ENCODE measurements at regions not wholly inside any gene's neighbourhood (a gene's known extent, or its start where the extent isn't known, plus 50 kb on each side); places are given as distances from the start of the nearest gene placed in this dataset.

DNA sequence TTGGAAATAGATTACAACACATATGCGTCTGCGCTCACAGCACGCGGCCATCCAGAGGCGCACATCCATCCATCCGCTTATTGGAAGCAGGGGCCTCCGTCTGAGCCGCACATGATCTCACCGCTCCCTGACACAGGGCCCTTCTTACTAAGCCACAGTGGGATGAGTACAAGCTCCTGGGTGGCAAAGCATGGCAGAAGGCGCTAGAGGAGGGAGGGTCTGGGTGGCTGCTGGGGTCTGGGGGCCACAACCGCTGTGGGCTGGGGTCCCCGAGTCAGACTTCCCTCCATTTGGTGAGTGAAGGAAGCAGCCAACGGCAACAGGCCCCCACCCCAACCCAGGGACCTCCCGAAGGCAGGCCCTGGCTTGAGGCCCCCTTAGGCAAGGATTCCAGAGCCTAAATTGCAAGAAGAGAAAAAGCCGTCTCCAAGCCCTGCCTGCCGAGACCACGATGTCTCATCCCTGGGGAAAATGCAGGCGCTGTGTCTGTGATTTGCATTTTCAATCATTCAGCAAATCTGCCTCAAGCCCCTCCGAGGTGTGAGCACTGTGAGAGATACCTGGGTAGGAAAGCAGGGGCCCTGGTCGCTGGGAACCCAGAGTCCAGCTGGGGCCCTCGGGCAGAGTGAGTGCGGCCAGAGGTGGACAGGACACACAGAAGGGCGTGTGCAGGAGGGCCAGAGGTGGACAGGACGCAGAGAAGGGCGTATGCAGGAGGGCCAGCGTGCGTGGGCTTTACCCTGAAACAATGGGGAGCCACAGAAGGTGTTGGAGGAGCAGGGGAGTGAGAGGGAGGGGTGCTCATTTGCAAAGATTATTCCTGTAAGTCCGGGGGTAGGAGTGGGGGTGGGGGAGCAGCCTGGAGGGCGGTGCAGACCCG is 135.7 kb downstream of the OLFM1 start:
- no peaks in the 10 kb centered on the region for H3K9me2 ChIP-seq (ENCODE audit: insufficient read depth, low read length)
- H3K9me3 ChIP-seq (ENCODE audit: low read length), result no peaks in the 10 kb centered on the region
- no peak overlapping the region for H3K4me2 ChIP-seq (ENCODE audit: low read length)
- no peaks in the 10 kb centered on the region for H4K20me1 ChIP-seq (ENCODE audit: insufficient read depth)
- no peak overlapping the region for H2AFZ ChIP-seq (ENCODE audit: low read depth, low read length)
- H3K9ac ChIP-seq (ENCODE audit: low read length), result peak overlapping the region; percentile 44
- TF ChIP-seq, protein P1, sequence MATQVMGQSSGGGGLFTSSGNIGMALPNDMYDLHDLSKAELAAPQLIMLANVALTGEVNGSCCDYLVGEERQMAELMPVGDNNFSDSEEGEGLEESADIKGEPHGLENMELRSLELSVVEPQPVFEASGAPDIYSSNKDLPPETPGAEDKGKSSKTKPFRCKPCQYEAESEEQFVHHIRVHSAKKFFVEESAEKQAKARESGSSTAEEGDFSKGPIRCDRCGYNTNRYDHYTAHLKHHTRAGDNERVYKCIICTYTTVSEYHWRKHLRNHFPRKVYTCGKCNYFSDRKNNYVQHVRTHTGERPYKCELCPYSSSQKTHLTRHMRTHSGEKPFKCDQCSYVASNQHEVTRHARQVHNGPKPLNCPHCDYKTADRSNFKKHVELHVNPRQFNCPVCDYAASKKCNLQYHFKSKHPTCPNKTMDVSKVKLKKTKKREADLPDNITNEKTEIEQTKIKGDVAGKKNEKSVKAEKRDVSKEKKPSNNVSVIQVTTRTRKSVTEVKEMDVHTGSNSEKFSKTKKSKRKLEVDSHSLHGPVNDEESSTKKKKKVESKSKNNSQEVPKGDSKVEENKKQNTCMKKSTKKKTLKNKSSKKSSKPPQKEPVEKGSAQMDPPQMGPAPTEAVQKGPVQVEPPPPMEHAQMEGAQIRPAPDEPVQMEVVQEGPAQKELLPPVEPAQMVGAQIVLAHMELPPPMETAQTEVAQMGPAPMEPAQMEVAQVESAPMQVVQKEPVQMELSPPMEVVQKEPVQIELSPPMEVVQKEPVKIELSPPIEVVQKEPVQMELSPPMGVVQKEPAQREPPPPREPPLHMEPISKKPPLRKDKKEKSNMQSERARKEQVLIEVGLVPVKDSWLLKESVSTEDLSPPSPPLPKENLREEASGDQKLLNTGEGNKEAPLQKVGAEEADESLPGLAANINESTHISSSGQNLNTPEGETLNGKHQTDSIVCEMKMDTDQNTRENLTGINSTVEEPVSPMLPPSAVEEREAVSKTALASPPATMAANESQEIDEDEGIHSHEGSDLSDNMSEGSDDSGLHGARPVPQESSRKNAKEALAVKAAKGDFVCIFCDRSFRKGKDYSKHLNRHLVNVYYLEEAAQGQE (IDR thresholded peaks at IDR 0.05; ENCODE audit: borderline replicate concordance), result no peak
- TF ChIP-seq, protein P2, sequence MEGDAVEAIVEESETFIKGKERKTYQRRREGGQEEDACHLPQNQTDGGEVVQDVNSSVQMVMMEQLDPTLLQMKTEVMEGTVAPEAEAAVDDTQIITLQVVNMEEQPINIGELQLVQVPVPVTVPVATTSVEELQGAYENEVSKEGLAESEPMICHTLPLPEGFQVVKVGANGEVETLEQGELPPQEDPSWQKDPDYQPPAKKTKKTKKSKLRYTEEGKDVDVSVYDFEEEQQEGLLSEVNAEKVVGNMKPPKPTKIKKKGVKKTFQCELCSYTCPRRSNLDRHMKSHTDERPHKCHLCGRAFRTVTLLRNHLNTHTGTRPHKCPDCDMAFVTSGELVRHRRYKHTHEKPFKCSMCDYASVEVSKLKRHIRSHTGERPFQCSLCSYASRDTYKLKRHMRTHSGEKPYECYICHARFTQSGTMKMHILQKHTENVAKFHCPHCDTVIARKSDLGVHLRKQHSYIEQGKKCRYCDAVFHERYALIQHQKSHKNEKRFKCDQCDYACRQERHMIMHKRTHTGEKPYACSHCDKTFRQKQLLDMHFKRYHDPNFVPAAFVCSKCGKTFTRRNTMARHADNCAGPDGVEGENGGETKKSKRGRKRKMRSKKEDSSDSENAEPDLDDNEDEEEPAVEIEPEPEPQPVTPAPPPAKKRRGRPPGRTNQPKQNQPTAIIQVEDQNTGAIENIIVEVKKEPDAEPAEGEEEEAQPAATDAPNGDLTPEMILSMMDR (IDR thresholded peaks at IDR 0.05; ENCODE audit: poor library complexity, severe bottlenecking), result no peak
- no peaks in the 10 kb centered on the region for H3K27me3 ChIP-seq (ENCODE audit: insufficient read depth, low read depth, low read length)
- no peaks in the 10 kb centered on the region for H3F3A ChIP-seq (ENCODE audit: insufficient read depth, low read length, poor library complexity, severe bottlenecking)
- no peaks in the 10 kb centered on the region for H3K79me2 ChIP-seq (replicated peaks; ENCODE audit: insufficient read depth, low read length)
- H3K4me3 ChIP-seq (ENCODE audit: low read length), result peak overlapping the region; percentile 30
- H3K27ac ChIP-seq (ENCODE audit: low read length), result peak overlapping the region; percentile 94
- no peaks in the 10 kb centered on the region for H3K36me3 ChIP-seq (ENCODE audit: insufficient read depth, low read length)

DNA sequence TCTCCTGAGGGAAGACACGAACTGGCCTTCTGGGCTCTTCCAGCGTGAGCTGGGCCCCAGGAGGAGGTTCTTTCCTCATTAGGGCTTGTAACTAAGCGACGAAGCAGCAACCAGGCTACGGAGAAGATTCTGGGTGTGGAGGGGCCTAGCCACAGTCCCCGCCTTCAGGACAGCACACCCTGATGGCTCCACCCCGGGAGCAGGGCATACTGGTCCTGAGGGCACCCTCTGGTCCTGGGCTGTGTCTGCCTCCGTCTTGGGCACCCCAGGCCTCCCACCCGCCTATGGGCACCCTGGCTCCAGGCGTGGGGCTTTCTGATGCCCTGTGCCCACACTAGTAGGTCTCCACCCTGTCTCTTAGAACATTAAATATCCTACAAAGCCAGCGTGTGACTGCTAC is 136.4 kb downstream of the OLFM1 start:
- H3K27ac ChIP-seq (ENCODE audit: low read length), result peak overlapping the region; percentile 94
- TF ChIP-seq, protein P2 (IDR thresholded peaks at IDR 0.05; ENCODE audit: poor library complexity, severe bottlenecking), result no peak
- H3K9me3 ChIP-seq (ENCODE audit: low read length), result no peaks in the 10 kb centered on the region

DNA sequence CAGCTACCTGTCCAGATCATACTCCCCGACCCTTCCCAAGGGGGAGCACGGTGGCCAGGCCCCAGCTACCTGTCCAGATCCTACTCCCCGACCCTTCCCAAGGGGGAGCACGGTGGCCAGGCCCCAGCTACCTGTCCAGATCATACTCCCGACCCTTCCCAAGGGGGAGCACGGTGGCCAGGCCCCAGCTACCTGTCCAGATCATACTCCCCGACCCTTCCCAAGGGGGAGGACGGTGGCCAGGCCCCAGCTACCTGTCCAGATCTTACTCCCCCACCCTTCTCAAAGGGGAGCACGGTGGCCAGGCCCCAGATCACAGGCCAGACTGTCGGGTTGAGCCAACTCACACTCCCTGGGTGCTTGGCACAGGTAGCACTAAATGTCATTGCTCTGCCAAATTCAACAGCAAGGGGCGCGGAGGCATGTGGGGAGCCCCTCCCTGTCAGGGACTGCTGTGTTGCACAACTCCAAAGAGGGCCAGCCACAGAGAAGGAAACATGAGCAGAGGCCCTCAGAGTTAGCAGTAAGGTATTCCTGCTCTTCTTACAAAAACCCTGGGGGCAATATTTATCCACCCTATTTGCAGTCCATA is 136.9 kb downstream of the OLFM1 start:
- no peaks in the 10 kb centered on the region for H3K9me3 ChIP-seq (ENCODE audit: low read length)
- H3K27me3 ChIP-seq (ENCODE audit: insufficient read depth, low read depth, low read length), result no peaks in the 10 kb centered on the region
- H3K9ac ChIP-seq (ENCODE audit: low read length), result peak overlapping the region; percentile 66
- peak; percentile 14 for TF ChIP-seq MXI1 (conservative IDR thresholded peaks at IDR 0.05; ENCODE audit: poor library complexity, severe bottlenecking)
- TF ChIP-seq TAF1 (IDR thresholded peaks at IDR 0.05; ENCODE audit: low read depth), result no peak
- peak overlapping the region; percentile 24 for H2AFZ ChIP-seq (ENCODE audit: low read depth, low read length)
- H4K20me1 ChIP-seq (ENCODE audit: insufficient read depth), result no peaks in the 10 kb centered on the region
- H3K27ac ChIP-seq (ENCODE audit: low read length), result peak overlapping the region; percentile 94
- no peaks in the 10 kb centered on the region for H3K79me2 ChIP-seq (replicated peaks; ENCODE audit: insufficient read depth, low read length)
- peak overlapping the region; percentile 41 for H3K4me3 ChIP-seq (ENCODE audit: low read length)
- H3K36me3 ChIP-seq (ENCODE audit: insufficient read depth, low read length), result no peaks in the 10 kb centered on the region
- H3K4me2 ChIP-seq (ENCODE audit: low read length), result no peak overlapping the region
- no peaks in the 10 kb centered on the region for H3K9me2 ChIP-seq (ENCODE audit: insufficient read depth, low read length)
- no peaks in the 10 kb centered on the region for H3F3A ChIP-seq (ENCODE audit: insufficient read depth, low read length, poor library complexity, severe bottlenecking)

More for the DNA sequence above, 136.4 kb downstream of the OLFM1 start:
- Histone ChIP-seq H3K4me3 (ENCODE audit: low read length) (no peak overlapping the region), H2AFZ (ENCODE audit: low read depth, low read length) (no peak overlapping the region), H4K20me1 (ENCODE audit: insufficient read depth) (no peaks in the 10 kb centered on the region), H3K4me2 (ENCODE audit: low read length) (no peak overlapping the region), H3K36me3 (ENCODE audit: insufficient read depth, low read length) (no peaks in the 10 kb centered on the region), H3K9ac (ENCODE audit: low read length) (peak overlapping the region; percentile 44), H3K27me3 (ENCODE audit: insufficient read depth, low read depth, low read length) (no peaks in the 10 kb centered on the region), H3K9me2 (ENCODE audit: insufficient read depth, low read length) (no peaks in the 10 kb centered on the region), H3F3A (ENCODE audit: insufficient read depth, low read length, poor library complexity, severe bottlenecking) (no peaks in the 10 kb centered on the region), H3K79me2 (replicated peaks; ENCODE audit: insufficient read depth, low read length) (no peaks in the 10 kb centered on the region)
